GM21529 (cell line): ENCODE measurements at regions not wholly inside any gene's neighbourhood (a gene's known extent, or its start where the extent isn't known, plus 50 kb on each side); places are given as distances from the start of the nearest gene placed in this dataset.
A peak's percentile ranks its signal among the peaks of the same experiment; 100 is the strongest.
"Not testable (repeated sequence)": the region's sequence is repeated elsewhere in the genome, so short reads cannot be mapped to it uniquely, and the experiment has no call there.

ENCODE experiments used
- ATAC-seq: cut with Tn5 transposase; IDR thresholded peaks from one replicate; pipeline ENCODE4 v1.9.1; 2021; ENCODE audit not compliant: unreplicated experiment

GRCh38 chr10:42380926-42381547 is 257.3 kb downstream of the ZNF33B start:
- ATAC-seq, result no peak

DNA sequence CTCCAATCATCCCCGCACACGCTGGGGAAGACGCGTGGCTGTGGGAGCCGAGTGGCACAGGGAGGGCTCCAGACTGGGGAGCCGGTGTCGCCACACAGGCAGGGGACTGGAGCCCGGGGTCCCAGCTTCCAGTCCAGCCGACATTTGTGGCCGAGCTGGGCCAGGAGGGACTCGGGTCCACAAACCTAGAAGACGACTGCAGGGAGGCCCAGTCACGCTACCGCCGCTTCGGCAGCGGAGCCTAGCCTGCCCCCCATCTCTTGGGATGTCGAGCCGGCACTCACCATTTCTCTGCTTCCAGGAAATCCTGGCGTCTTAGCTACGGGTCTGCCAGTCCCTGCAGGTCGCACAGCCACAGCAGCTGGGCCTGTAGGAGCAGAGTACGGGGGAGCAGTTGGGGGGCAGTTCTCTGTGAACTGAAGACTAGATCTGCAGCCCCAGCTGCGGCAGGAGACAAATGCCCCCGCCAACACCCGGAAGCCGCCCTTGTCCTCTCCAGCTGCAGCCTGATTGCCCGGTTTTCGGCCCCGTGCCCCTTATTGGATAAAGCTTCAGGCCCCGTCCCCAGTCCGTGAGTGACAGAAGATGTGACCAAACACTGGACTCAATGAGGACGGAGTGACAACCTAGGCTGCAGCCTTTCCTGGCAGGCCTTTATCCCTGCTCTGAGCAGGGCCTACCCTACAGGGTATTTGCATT is 270.7 kb downstream of the ZNF33B start:
- ATAC-seq, result peak; percentile 97

- ATAC-seq, result no peak
Measured at GRCh38 chr10:42351745-42352144, 286.6 kb downstream of the ZNF33B start.

- not testable (repeated sequence) for ATAC-seq
Measured at GRCh38 chr10:42336593-42337337, 301.6 kb downstream of the ZNF33B start.

DNA sequence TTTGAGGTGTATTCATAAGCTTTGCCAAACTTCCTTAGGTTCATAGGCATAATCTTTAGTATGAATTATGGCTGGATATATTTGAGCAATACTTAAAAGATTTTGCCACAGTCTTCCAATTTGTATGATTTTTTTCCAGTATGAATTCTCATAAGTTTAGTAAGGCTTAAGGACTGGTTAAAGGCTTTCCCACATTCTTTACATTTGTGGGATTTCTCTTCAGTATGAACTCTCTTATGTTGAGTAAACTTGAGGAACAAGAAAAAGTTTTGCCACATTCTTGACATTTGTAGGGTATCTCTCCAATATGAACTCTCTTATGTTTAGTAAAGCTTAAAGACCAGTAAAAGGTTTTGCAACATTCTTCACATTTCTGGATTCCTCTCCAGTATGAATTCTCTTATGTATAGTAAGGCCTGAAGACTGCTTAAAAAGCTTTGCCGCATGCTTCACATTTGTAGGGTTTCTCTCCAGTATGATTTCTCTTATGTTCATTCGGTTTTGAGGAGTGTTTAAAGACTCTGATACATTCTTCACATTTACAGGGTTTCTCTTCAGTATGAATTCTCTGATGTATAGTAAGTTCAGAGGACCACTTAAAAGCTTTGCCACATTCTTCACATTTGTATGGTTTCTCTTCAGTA is 302.6 kb downstream of the ZNF33B start:
- ATAC-seq, result not testable (repeated sequence)

DNA sequence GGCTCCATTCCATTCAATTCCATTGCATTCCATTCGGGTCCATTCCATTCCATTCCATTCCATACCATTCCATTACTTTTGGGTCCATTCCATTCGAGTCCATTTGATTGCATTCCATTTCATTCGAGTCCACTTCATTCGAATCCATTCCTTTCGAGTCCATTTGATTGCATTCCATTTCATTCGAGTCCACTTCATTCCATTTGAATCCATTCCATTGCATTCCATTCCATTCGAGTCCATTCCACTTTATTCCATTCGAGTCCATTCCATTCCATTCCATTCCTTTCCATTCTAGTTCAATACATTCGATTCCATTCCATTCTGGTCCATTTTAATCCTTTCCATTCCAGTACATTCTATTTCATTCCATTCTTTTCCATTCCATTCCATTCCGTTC is 334.0 kb downstream of the ZNF33B start:
- no peak for ATAC-seq

- ATAC-seq, result not testable (repeated sequence)
Measured at GRCh38 chr10:42281896-42282295, 356.5 kb downstream of the ZNF33B start.

- not testable (repeated sequence) for ATAC-seq
Measured at GRCh38 chr10:42269788-42270187, 368.6 kb downstream of the ZNF33B start.

DNA sequence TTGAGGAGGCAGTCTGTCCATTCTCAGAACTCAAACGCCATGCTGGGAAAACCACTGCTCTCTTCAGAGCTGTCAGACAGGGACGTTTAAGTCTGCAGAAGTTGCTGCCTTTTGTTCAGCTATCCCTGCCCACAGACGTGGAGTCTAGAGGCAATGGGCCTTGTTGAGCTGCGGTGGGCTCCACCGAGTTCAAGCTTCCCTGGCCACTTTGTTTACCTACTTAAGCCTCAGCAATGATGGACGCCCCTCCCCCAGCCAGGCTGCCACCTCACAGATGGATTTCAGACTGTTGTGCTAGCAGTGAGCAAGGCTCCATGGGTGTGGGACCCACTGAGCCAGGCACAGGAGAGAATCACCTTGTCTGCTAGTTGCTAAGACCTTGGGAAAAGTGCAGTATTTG is 375.1 kb downstream of the ZNF33B start:
- ATAC-seq, result not testable (repeated sequence)

DNA sequence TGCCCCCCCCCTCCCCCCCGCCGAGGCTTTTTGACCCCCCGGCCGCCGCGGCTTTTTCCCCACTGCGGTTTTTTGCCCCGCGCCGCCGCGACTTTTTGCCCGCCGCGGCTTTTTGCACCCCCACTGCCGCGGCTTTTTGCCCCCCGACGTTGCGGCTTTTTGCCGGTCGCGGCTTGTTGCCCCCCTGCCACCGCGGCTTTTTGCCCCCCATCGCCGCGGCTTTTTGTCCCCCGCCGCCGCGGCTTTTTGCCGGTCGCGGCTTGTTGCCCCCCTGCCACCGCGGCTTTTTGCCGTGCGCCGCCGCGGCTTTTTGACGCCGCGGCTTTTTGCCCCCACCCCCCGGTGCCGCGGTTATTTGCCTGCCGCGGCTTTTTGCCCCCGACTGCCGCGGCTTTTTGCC is 395.4 kb downstream of the ZNF33B start:
- not testable (repeated sequence) for ATAC-seq

DNA sequence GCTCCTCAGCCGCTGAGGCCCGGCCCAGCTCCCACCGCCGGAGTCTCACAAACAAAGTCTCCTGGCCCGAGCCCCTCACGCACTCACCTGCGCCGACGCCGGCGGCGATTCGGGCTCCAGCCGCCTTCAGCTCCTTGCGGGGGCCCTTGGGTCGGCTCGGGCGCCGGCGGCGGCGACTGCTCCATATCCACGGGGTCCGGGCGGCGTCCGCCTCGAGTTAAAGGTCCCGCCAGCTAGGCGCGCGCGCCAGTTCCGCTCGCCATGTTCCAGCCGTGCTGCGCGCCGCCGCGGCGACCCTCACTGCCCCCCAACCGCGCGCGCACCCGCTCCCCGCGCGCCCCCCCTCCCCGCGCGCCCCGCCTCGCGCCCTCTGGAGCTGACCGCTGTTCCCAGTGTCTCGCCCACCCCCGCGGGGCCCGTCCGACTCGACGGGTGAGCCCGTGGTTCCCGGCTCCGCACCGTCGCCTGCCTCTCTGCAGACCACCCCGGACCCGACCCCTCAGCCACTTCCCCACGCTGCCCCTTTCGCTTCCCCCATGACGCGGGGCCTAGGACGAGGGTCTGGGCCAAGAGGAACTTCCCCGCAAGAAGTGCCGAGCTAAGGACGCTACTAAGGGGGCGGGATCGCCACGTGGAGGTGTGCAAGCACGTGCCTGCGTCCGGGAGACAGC is 396.1 kb downstream of the ZNF33B start:
- ATAC-seq, result no peak

- ATAC-seq, result not testable (repeated sequence)
Measured at GRCh38 chr10:42236401-42236800, 402.0 kb downstream of the ZNF33B start.

DNA sequence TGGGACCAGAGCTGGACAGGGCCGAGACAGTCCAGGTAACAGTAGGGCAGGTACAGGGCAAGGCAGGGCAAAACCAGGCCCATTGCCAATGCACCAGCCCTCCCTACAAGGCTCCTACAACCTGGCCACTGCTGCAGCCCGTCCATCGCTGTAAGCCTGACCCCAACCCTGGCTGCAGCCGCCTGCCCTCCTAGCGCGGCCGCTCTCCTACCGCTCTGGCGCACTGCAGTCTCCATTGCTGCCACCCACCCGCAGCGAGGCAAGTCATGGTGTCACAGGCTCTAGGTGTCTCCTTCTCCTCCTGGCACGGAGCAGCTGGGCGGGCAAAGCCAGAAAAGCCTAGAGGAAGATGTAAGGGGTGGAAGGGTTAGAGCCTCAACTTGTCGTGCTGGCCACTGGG is 402.6 kb downstream of the ZNF33B start:
- ATAC-seq, result not testable (repeated sequence)

DNA sequence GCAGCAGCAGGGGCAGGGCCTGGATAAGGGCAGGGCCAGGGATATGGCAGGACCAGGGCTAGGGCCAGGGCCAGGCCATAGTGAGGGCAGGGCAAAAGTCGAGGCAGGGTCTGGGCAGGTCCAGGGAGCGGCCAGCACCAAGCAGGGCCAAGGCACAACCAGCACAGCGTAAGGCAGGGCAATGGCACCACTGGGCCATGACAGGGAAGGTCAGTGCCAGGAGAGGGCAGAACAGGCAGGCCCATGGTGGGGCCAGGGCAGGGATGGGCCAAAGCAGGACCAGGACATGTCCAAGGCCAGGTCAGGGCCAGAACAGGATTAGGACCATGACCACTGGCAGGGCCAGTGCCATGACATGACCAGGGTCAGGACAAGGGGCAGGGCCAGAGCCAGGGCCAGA is 403.1 kb downstream of the ZNF33B start:
- not testable (repeated sequence) for ATAC-seq

- not testable (repeated sequence) for ATAC-seq
Measured at GRCh38 chr10:42234506-42234905, 403.9 kb downstream of the ZNF33B start.

- not testable (repeated sequence) for ATAC-seq
Measured at GRCh38 chr10:42233461-42234206, 404.7 kb downstream of the ZNF33B start.

DNA sequence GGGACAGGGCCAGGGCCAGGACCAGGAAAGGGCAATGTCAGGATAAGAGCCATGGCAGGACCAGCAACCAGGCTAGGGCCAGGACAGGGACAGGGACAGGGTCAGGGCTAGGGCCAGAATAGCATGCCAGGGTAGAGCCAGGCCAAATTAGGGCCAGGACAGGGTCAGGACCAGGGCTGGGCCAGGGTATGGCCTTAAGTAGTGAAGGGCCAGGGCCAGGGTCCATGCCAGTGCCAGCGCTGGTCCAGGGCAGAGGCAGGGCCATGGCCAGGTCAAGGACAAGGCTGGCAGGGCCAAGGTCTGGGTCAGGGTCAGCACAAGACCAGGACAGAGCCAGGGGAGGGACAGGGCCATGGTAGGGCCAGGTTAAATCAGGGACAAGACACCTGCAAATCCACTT is 405.4 kb downstream of the ZNF33B start:
- not testable (repeated sequence) for ATAC-seq

DNA sequence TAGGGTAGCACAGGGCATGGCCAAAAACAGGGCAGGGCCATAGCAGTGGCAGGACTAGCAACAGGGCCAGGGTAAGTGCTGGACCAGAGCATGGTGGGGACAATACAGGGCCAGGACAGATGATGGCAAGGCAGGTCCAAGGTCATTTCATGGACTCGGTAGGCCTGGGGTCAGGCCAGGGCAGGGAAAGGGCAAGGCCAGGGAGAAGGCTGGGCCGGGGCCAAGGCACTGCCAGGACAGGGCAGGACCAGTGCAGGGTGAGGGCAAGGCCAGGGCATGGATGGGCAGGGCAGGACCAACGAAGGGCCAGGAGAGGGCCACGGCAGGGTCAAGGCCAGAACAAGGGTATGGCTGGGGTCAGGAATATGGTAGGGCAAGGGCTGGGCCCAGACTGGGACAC is 407.6 kb downstream of the ZNF33B start:
- not testable (repeated sequence) for ATAC-seq

DNA sequence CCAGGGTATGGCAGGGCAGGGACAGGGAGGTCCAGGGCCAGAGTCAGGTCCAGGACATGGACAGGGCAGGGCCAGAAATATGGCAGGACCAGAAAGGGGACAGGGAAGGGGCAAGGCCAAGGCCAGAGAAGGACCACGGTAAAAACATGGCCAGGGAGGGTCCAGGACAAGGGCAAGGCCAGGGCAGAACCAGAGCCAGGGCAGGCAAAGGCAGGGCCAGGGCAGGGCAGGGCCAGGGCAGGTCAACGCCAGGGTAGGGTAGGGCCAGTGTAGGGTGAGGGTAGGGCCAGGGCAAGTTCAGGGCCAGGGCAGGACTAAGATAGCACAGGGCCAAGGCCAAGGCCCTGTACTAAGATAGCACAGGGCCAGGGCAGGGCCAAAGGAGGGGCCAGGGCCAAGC is 408.3 kb downstream of the ZNF33B start:
- not testable (repeated sequence) for ATAC-seq

DNA sequence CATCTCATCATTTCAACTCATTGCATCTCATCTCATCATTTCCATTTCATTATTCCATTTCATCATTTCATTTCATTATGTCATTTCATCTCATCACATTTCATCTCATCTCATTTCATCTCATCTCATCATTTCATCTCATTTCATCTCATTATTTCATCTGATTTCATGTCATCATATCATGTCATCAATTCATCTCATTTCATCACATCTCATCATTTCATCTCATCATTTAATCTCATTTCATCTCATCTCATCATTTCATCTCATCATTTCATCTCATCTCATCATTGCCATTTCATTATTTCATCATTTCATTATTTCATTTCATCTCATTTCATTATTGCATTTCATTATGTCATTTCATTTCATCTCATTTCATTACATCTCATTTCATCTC is 410.5 kb downstream of the ZNF33B start:
- not testable (repeated sequence) for ATAC-seq
